Activated CD8-positive, alpha-beta T cell treated with anti-CD3 and anti-CD28 coated beads, Interleukin-2, amount 10 ng/mL, durations not matched to agents 7 days and 5 days (primary cell): ENCODE measurements at regions not wholly inside any gene's neighbourhood (a gene's known extent, or its start where the extent isn't known, plus 50 kb on each side); places are given as distances from the start of the nearest gene placed in this dataset.

Source experiments
- ATAC-seq: fragments of 150-1000 bp; cut with Tn5 transposase; one replicate; pipeline ENCODE4 v1.10.0; 2021; ENCODE audit warnings: moderate library complexity
- CTCF ChIA-PET: fragments of 350-600 bp; sonication (Branson Sonifier 250); formaldehyde crosslinking; loops from one replicate; lab custom pipeline; 2021; ENCODE audit warnings: antibody characterized with exemption; lab: Charles Lee
- POLR2A ChIA-PET: fragments of 350-600 bp; sonication (Branson Sonifier 250); formaldehyde crosslinking; loops from one replicate; lab custom pipeline; 2021; ENCODE audit warnings: antibody characterized with exemption; lab: Charles Lee
- DNase-seq: peaks from one replicate; pipeline ENCODE4 v3.0.0-alpha.2; 2020
- H3K27ac Mint-ChIP-seq: one replicate; pipeline ENCODE4 v1.8.0; 2021; ENCODE audit warnings: mild to moderate bottlenecking, mixed read lengths
- H3K27me3 Mint-ChIP-seq: one replicate; pipeline ENCODE4 v1.8.0; 2021; ENCODE audit warnings: low read depth, mixed read lengths
- H3K36me3 Mint-ChIP-seq: one replicate; pipeline ENCODE4 v1.8.0; 2021; ENCODE audit warnings: low read depth, mixed read lengths
- H3K4me1 Mint-ChIP-seq: one replicate; pipeline ENCODE4 v1.8.0; 2021; ENCODE audit warnings: low read depth, mixed read lengths
- H3K4me3 Mint-ChIP-seq: one replicate; pipeline ENCODE4 v1.8.0; 2021; ENCODE audit warnings: mild to moderate bottlenecking, mixed read lengths
- H3K9me3 Mint-ChIP-seq: one replicate; pipeline ENCODE4 v1.8.0; 2022; ENCODE audit warnings: mixed read lengths; ENCODE audit not compliant: insufficient read depth

DNA sequence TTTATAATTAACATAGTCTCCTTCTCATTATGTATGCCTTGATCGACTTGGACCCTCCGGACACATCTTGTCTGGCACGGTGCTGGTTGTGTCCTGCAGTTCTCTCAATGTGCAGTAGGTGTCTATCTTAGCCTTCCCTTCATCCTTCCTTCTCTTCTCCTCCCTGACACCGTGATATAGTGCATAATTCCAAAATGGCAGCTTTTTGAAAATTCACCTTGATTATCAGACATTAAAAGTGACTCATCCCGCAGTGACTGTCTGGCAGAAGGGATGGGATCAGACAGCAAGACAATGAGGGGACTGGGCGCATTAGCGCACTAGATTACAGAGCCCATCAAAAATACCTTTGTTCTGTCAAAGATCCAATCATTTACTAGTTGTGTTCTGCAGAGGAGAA, 70.0 kb upstream of the PMFBP1 start:
- POLR2A ChIA-PET = no interaction called here
- H3K9me3 Mint-ChIP-seq = no peaks in the 10 kb centered on the region
- CTCF ChIA-PET = interaction anchor here (1.3 kb wide), 1 partner anchor 10 kb away, joined by 3 read pairs; no protein-coding TSS in a partner anchor
- peaks cover 5% of the 10 kb centered on the region for H3K36me3 Mint-ChIP-seq
- ATAC-seq (peak; percentile 66), DNase-seq (peak; percentile 32)
- peaks cover 30% of the 10 kb centered on the region for H3K4me1 Mint-ChIP-seq
- no peak overlapping the region for H3K27ac Mint-ChIP-seq
- H3K4me3 Mint-ChIP-seq = no peak overlapping the region
- H3K27me3 Mint-ChIP-seq = peaks cover 3% of the 10 kb centered on the region

- H3K9me3 Mint-ChIP-seq = no peaks in the 10 kb centered on the region
- H3K27me3 Mint-ChIP-seq = peaks cover 6% of the 10 kb centered on the region
- POLR2A ChIA-PET = no interaction called here
- no peak overlapping the region for H3K4me3 Mint-ChIP-seq
- H3K27ac Mint-ChIP-seq = no peak overlapping the region
- H3K36me3 Mint-ChIP-seq = peaks cover 3% of the 10 kb centered on the region
- ATAC-seq (no peak), DNase-seq (no peak)
- peaks cover 21% of the 10 kb centered on the region for H3K4me1 Mint-ChIP-seq
- CTCF ChIA-PET = no interaction called here
Observed at GRCh38 chr16:72241008-72241407, 69.1 kb upstream of the PMFBP1 start.

DNA sequence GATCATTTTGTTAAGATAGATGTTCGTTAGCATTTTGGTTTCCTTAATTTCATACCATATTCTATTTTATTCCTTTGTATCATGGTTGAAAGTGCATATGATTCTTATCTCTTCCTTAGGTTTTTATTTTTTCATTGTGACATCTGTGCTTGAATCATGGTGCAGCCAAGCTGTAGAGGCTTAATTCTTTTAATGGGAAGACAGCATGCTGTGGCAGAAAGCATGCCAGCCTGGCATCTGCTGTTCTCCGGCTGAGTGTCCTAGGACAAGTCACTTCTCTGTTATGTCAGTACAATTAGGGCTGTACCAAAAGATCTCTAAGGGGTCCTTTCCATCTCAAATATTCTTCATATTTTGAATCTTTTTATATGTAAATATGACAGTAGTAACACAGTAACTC, 68.5 kb upstream of the PMFBP1 start:
- Mint-ChIP-seq H3K27ac (no peak overlapping the region), H3K9me3 (no peaks in the 10 kb centered on the region), H3K36me3 (no peaks in the 10 kb centered on the region), H3K27me3 (peaks cover 8% of the 10 kb centered on the region), H3K4me3 (no peak overlapping the region), H3K4me1 (peaks cover 16% of the 10 kb centered on the region)
- ChIA-PET POLR2A (no interaction called here), CTCF (interaction anchor here (1.0 kb wide), 1 partner anchor 17 kb away, joined by 4 read pairs; no protein-coding TSS in a partner anchor)
- DNase-seq (no peak), ATAC-seq (no peak)

DNA sequence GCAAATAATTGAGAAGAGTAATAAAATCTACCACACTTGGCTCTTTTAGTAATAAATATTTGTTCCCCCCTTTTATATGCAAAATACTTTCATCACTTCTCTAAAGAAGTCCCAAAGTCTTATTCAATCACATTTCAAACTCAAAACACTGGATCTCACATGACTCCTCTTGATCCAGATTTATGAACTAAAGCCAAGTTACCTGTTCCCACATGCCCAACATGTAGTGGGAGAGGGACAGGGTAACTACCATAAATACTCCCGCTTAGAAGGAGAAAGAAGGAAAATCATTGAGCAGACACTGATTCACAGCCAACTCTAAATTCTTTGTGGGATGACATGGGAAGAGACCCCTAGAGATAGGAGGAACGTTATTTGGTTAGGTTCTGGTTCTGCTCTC, 64.9 kb upstream of the PMFBP1 start:
- no peaks in the 10 kb centered on the region for H3K9me3 Mint-ChIP-seq
- no peaks in the 10 kb centered on the region for H3K36me3 Mint-ChIP-seq
- no peak for DNase-seq
- no peak overlapping the region for H3K4me3 Mint-ChIP-seq
- peaks cover 19% of the 10 kb centered on the region for H3K27me3 Mint-ChIP-seq
- no peak overlapping the region for H3K27ac Mint-ChIP-seq
- no peak for ATAC-seq
- no peaks in the 10 kb centered on the region for H3K4me1 Mint-ChIP-seq
- CTCF ChIA-PET = no interaction called here
- POLR2A ChIA-PET = no interaction called here

DNA sequence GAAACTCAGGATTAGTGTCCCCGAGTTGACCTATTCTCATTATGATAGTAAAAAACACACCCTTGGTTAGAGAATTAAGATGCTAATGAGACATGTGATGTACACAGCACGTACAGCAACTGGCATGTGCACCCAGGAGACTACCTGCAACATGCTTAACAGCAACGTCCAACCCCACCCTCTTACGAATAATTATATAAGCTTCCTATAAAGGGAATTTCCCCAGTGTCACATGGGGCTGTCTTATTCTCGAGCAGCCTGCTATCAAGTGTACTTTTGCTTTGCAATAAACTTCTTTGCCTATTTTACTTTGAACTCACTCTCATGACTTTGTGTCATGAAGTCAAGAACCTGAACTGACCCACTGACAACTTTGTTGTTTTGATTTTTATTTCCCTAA, 62.4 kb upstream of the PMFBP1 start:
- no peak for ATAC-seq
- Mint-ChIP-seq H3K4me3 (no peak overlapping the region), H3K36me3 (no peaks in the 10 kb centered on the region), H3K27ac (no peak overlapping the region), H3K4me1 (no peaks in the 10 kb centered on the region), H3K9me3 (no peaks in the 10 kb centered on the region), H3K27me3 (peaks cover 26% of the 10 kb centered on the region)
- no peak for DNase-seq
- ChIA-PET CTCF (no interaction called here), POLR2A (no interaction called here)

GRCh38 chr16:72228014-72228413, 56.1 kb upstream of the PMFBP1 start:
- ChIA-PET CTCF (no interaction called here), POLR2A (no interaction called here)
- no peak overlapping the region for H3K27ac Mint-ChIP-seq
- H3K36me3 Mint-ChIP-seq = no peaks in the 10 kb centered on the region
- H3K4me1 Mint-ChIP-seq = no peaks in the 10 kb centered on the region
- ATAC-seq (no peak), DNase-seq (no peak)
- no peaks in the 10 kb centered on the region for H3K9me3 Mint-ChIP-seq
- H3K27me3 Mint-ChIP-seq = peaks cover 12% of the 10 kb centered on the region
- H3K4me3 Mint-ChIP-seq = no peak overlapping the region

- H3K36me3 Mint-ChIP-seq = no peaks in the 10 kb centered on the region
- H3K27me3 Mint-ChIP-seq = peaks cover 12% of the 10 kb centered on the region
Observed at GRCh38 chr16:72226136-72226535, 54.2 kb upstream of the PMFBP1 start.

GRCh38 chr16:72224260-72224768, 52.4 kb upstream of the PMFBP1 start:
- no peaks in the 10 kb centered on the region for H3K36me3 Mint-ChIP-seq
- no peak overlapping the region for H3K27ac Mint-ChIP-seq
- POLR2A ChIA-PET = no interaction called here
- no peak overlapping the region for H3K4me3 Mint-ChIP-seq
- ATAC-seq (no peak), DNase-seq (no peak)
- peaks cover 5% of the 10 kb centered on the region for H3K27me3 Mint-ChIP-seq
- H3K9me3 Mint-ChIP-seq = no peaks in the 10 kb centered on the region
- H3K4me1 Mint-ChIP-seq = no peaks in the 10 kb centered on the region
- CTCF ChIA-PET = no interaction called here

More at GRCh38 chr16:72226136-72226535, 54.2 kb upstream of the PMFBP1 start:
- Mint-ChIP-seq H3K4me3 (no peak overlapping the region), H3K9me3 (no peaks in the 10 kb centered on the region), H3K27ac (no peak overlapping the region), H3K4me1 (no peaks in the 10 kb centered on the region)
- ChIA-PET CTCF (no interaction called here), POLR2A (no interaction called here)
- DNase-seq (no peak), ATAC-seq (no peak)

DNA sequence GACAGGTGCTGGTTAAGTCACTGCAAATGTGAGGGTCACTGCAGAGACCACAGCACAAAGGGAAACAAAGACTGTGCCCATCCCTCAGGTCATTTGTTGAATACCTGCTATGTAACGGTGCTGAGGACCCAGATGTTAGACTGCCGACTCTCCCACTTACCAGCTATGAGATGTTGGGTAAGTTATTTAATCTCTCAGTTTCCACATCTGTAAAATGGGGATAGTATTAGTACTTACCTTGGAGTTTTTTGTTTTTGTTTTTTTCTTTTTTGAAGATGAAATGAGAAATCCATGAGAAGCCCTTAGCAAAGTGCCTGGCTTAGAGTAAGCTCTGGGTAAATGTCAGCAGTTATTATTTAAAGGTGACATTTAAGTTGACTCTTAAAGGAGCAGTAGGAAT, 50.5 kb upstream of the PMFBP1 start:
- Mint-ChIP-seq H3K4me1 (no peaks in the 10 kb centered on the region), H3K36me3 (no peaks in the 10 kb centered on the region), H3K27ac (no peak overlapping the region), H3K4me3 (no peak overlapping the region), H3K27me3 (peaks cover 5% of the 10 kb centered on the region), H3K9me3 (no peaks in the 10 kb centered on the region)
- POLR2A ChIA-PET = no interaction called here
- DNase-seq = no peak
- ATAC-seq = no peak
- CTCF ChIA-PET = no interaction called here
